NCI-H2107 treated with DMSO at 0.1 percent for 48 hours (cell line): ENCODE measurements at regions not wholly inside any gene's neighbourhood (a gene's known extent, or its start where the extent isn't known, plus 50 kb on each side); places are given as distances from the start of the nearest gene placed in this dataset.
A peak's percentile ranks its signal among the peaks of the same experiment; 100 is the strongest.
"Not testable (repeated sequence)": the region's sequence is repeated elsewhere in the genome, so short reads cannot be mapped to it uniquely, and the experiment has no call there.

Experiments used
- DNase-seq: peaks from one replicate; lab custom pipeline; 2025; ENCODE audit not compliant: unreplicated experiment; lab: John Stamatoyannopoulos, UW

GRCh38 chr6:145547594-145548335 lies 187.6 kb downstream of the EPM2A start:
- DNase-seq: no peak

- DNase-seq: no peak
These were observed 186.2 kb downstream of the EPM2A start for GRCh38 chr6:145548933-145549648.

GRCh38 chr6:145551164-145551563 lies 184.2 kb downstream of the EPM2A start:
- no peak for DNase-seq

GRCh38 chr6:145555084-145555483 lies 180.2 kb downstream of the EPM2A start:
- DNase-seq: no peak

GRCh38 chr6:145557474-145557873 lies 177.8 kb downstream of the EPM2A start:
- DNase-seq: no peak

- no peak for DNase-seq
These were observed 175.5 kb downstream of the EPM2A start for GRCh38 chr6:145559836-145560235.

GRCh38 chr6:145561095-145562072 lies 173.9 kb downstream of the EPM2A start:
- no peak for DNase-seq

- no peak for DNase-seq
These were observed 172.3 kb downstream of the EPM2A start for GRCh38 chr6:145562771-145563615.

- DNase-seq: no peak
These were observed 170.8 kb downstream of the EPM2A start for GRCh38 chr6:145564553-145564952.

GRCh38 chr6:145567684-145568252 lies 167.6 kb downstream of the EPM2A start:
- no peak for DNase-seq

GRCh38 chr6:145569140-145569539 lies 166.2 kb downstream of the EPM2A start:
- DNase-seq: peak; percentile 46

- not testable (repeated sequence) for DNase-seq
These were observed 165.0 kb downstream of the EPM2A start for GRCh38 chr6:145570336-145570735.

- not testable (repeated sequence) for DNase-seq
These were observed 161.1 kb downstream of the EPM2A start for GRCh38 chr6:145574269-145574668.
